GM12874 (cell line): ENCODE measurements at regions not wholly inside any gene's neighbourhood (a gene's known extent, or its start where the extent isn't known, plus 50 kb on each side); places are given as distances from the start of the nearest gene placed in this dataset.
A peak's percentile ranks its signal among the peaks of the same experiment; 100 is the strongest.

Experiments used
- TF ChIP-seq, protein P1 (sequence below): IDR thresholded peaks from 2 replicates; pipeline ENCODE4 v1.5.1; 2011; ENCODE audit warnings: low read depth, mild to moderate bottlenecking, control low read depth, low read length, moderate library complexity; ENCODE audit not compliant: insufficient read depth

DNA sequence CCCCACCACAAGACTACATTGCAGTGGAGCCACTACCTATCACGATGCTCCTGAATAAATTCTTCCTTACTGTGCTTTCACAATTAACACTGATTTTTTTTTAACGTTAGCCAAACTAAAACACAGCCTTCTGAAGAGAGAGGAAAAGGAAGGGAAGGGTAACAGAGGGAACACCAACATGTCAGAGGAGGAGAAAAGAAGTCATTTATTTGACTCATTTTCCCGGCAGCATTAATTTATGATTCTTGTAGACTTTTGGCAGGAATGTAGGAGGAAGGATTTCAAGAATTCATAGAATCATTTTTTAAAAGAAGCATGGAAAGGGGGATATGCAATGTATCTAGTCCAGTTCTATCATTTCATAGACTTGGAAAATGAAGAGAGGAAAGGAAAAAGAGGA, 74.3 kb upstream of the IQCM start:
- TF ChIP-seq, protein P1, sequence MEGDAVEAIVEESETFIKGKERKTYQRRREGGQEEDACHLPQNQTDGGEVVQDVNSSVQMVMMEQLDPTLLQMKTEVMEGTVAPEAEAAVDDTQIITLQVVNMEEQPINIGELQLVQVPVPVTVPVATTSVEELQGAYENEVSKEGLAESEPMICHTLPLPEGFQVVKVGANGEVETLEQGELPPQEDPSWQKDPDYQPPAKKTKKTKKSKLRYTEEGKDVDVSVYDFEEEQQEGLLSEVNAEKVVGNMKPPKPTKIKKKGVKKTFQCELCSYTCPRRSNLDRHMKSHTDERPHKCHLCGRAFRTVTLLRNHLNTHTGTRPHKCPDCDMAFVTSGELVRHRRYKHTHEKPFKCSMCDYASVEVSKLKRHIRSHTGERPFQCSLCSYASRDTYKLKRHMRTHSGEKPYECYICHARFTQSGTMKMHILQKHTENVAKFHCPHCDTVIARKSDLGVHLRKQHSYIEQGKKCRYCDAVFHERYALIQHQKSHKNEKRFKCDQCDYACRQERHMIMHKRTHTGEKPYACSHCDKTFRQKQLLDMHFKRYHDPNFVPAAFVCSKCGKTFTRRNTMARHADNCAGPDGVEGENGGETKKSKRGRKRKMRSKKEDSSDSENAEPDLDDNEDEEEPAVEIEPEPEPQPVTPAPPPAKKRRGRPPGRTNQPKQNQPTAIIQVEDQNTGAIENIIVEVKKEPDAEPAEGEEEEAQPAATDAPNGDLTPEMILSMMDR = no peak

DNA sequence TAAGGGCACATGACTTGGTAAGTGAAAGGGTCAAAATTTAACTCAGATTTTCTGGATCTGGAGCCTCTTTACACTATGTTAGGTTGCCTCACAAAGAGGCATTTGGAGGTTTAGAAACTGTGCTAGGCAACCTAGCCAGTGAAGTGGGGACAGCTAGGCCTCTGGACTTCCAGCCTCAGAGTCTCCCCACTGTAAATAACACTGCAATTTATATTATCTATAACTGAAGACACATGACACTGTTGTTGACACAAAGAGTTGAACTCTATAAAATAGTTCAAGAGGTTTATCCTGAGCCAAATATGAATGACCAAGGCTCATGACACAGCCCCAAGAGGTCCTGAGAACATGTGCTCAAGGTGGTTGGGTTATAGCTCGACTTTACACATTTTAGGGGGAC, 74.9 kb upstream of the IQCM start:
- TF ChIP-seq, protein P1 = no peak

DNA sequence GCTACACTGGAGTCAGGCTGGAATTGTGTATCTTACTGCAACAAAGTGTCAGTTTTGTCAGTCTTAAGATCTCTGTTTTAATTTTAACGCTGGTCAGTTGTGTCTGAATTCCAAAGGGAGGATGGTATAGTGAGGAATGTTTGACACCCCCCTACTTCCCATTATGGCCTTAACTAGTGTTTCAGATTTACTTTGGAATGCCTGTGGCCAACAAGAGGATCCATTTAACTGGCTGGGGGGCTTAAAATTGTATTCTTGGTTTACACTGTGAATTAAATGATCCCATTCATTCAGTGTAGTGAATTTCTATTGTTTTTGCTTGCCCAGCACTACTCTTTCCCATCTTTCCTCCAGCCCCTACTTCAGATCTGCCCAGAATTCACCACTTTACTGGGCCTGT, 75.8 kb upstream of the IQCM start:
- TF ChIP-seq, protein P1 = no peak

DNA sequence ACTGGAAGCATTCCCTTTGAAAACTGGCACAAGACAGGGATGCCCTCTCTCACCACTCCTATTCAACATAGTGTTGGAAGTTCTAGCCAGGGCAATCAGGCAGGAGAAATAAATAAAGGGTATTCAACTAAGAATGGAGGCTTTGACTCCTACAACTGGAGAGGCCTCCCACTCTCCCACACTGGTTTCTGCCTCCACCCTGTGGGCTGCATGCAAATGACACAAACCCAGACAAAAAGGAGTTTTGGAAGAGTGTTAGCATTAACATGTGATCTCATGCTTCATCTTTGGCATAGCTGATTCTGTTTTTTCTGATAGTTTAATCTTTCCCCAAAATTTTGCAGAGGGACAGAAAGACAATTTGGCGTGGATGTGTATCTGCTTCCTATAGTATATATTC, 80.8 kb upstream of the IQCM start:
- TF ChIP-seq, protein P1 = no peak

DNA sequence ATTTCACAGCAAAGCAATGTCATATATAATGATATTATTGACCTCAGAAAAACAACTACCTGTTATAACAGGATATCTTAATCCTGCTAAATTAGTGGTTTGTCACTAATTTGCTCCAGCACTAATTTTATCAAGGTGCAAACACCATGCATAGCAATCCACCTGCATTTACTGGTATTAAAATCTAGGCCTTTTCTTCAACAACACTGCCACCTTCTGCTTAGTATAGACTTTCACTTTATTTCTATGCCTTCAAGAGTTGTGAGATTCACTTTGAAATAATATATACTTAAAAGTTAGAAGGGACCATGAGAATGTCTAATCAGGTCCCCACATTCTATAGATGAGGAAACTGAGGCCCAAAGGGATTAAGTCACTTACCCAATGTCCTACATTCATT, 82.1 kb upstream of the IQCM start:
- TF ChIP-seq, protein P1 = peak; percentile 18; the same call in 1 of the 2 replicates

DNA sequence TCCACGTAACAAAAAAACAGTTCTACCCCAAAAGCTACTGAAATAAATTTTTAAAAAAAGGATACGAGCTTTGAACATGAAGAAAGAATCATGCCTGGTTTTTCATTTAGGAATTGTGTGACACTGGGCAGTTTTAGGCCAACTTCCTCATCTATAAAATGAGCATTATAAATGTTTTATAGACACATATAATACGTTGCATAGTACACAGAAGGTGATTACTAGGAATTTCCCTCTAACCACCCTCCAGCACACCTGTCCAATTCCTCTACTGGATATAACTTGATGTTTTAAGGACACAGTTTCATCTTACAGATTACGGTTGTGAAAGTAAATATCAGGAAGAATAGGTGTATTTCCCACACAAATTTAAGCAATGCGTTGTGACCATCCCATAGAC, 85.5 kb upstream of the IQCM start:
- TF ChIP-seq, protein P1 = no peak

DNA sequence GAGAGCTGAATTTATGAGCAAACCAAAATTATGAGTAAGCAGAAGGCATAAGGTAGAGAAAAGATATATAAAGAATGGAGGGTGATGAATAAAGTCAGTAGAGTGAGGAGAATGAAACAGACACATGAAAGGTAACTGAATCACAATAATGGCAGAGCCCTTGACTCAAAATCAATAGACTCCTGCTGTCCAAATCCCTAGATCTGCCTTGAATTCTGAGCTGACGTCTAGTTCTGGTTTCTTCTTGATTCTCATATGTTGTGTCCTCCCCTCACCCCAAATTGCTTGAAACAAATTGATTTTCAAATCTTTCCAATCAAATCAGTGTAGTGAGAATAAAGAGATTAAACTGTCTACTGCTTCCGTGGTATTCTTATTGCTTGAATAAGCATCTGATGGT, 86.6 kb upstream of the IQCM start:
- TF ChIP-seq, protein P1 = no peak

DNA sequence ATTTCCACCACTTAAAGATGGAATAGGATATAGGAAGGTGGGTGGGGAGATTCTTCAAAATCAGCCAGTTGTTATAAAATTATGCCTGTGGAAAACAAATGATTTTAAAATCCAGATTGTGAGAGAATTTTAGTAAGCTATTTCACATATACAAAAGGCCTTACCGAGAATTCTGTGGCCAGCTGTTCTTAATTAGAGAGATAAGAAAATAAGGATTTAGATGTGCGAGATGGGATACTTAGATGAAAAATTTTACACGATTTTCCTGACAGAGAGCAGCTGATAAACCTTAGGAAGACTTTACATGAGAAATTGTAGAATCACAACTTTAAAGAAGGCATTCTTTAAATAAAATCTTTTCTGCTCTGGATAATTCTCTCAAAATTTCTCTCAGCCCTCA, 94.5 kb upstream of the IQCM start:
- TF ChIP-seq, protein P1 = no peak
